PC-3 (cell line): ENCODE measurements at regions not wholly inside any gene's neighbourhood (a gene's known extent, or its start where the extent isn't known, plus 50 kb on each side); places are given as distances from the start of the nearest gene placed in this dataset.
"Not testable (repeated sequence)": the region's sequence is repeated elsewhere in the genome, so short reads cannot be mapped to it uniquely, and the experiment has no call there.

ENCODE experiments used
- ATAC-seq: fragments of 200-7000 bp; cut with Tn5 transposase; 2 replicates; pipeline ENCODE4 v1.9.1; 2020; ENCODE audit warnings: mild to moderate bottlenecking, moderate library complexity
- BruUV-seq: library from RNA; stranded (reverse); fragments of 400-500 nt; replicated peaks from 2 replicates; lab custom pipeline; 2021; lab: Mats Ljungman, UMichigan
- CTCF ChIA-PET: fragments of 300-600 bp; sonication (Branson Sonifier 250); formaldehyde crosslinking; loops from one replicate; lab custom pipeline; 2022; ENCODE audit warnings: antibody characterized with exemption; lab: Charles Lee
- POLR2A ChIA-PET: fragments of 300-600 bp; sonication (Branson Sonifier 250); formaldehyde crosslinking; loops from one replicate; lab custom pipeline; 2022; ENCODE audit warnings: antibody characterized with exemption; ENCODE audit not compliant: unreplicated experiment; lab: Charles Lee
- DNase-seq: peaks from one replicate; pipeline ENCODE4 v3.0.0-alpha.2; 2015
- H2AFZ ChIP-seq: fragments of 300-600 bp; sonication (generic); 2 replicates; pipeline ENCODE4 v1.6.0; 2016; ENCODE audit warnings: antibody characterized with exemption, low read length
- H3F3A ChIP-seq: fragments of 300-600 bp; sonication (generic); one replicate; pipeline ENCODE4 v1.6.0; 2017; ENCODE audit warnings: antibody characterized with exemption, low read length, control low read depth, mild to moderate bottlenecking; ENCODE audit not compliant: unreplicated experiment
- H3K27ac ChIP-seq: fragments of 300-600 bp; sonication (generic); 2 replicates; pipeline ENCODE4 v1.5.1; 2016; ENCODE audit warnings: mild to moderate bottlenecking, low read length
- H3K27me3 ChIP-seq: fragments of 300-600 bp; sonication (generic); 2 replicates; pipeline ENCODE4 v1.6.1; 2016; ENCODE audit warnings: low read length, mixed read lengths
- H3K36me3 ChIP-seq: fragments of 300-600 bp; sonication (generic); 2 replicates; pipeline ENCODE4 v1.6.1; 2016; ENCODE audit warnings: low read depth, mixed run types, low read length, mixed read lengths
- H3K4me1 ChIP-seq: fragments of 300-600 bp; sonication (generic); 2 replicates; pipeline ENCODE4 v1.5.1; 2016; ENCODE audit warnings: low read length; ENCODE audit not compliant: insufficient read depth
- H3K4me2 ChIP-seq: fragments of 300-600 bp; sonication (generic); 2 replicates; pipeline ENCODE4 v1.6.0; 2016; ENCODE audit warnings: low read length
- H3K4me3 ChIP-seq: fragments of 300-600 bp; sonication (generic); 2 replicates; pipeline ENCODE4 v1.5.1; 2016; ENCODE audit warnings: mild to moderate bottlenecking, low read length, mixed read lengths
- H3K79me2 ChIP-seq: fragments of 300-600 bp; sonication (generic); 2 replicates; pipeline ENCODE4 v1.6.1; 2017; ENCODE audit warnings: low read length, mixed read lengths
- H3K9ac ChIP-seq: fragments of 300-600 bp; sonication (generic); 2 replicates; pipeline ENCODE4 v1.6.0; 2016; ENCODE audit warnings: mild to moderate bottlenecking, low read length
- H3K9me2 ChIP-seq: fragments of 300-600 bp; sonication (generic); replicated peaks from 2 replicates; pipeline ENCODE4 v1.6.1; 2016; ENCODE audit warnings: mixed run types, low read length, mixed read lengths
- H3K9me3 ChIP-seq: fragments of 300-600 bp; sonication (generic); 2 replicates; pipeline ENCODE4 v1.6.1; 2016; ENCODE audit warnings: low read length, mixed read lengths
- H4K20me1 ChIP-seq: fragments of 300-600 bp; sonication (generic); 2 replicates; pipeline ENCODE4 v1.6.1; 2016; ENCODE audit warnings: low read length, mixed read lengths
- EZH2 ChIP-seq: fragments of 300-600 bp; sonication (generic); IDR thresholded peaks from one replicate; pipeline ENCODE4 v1.6.1; 2017; ENCODE audit warnings: antibody characterized with exemption, mild to moderate bottlenecking, low read length; ENCODE audit not compliant: unreplicated experiment
- EZH2phosphoT487 ChIP-seq: fragments of 300-600 bp; sonication (generic); IDR thresholded peaks from 2 replicates; pipeline ENCODE4 v1.6.1; 2018; ENCODE audit warnings: mild to moderate bottlenecking, antibody characterized with exemption, low read length, borderline replicate concordance
- intact Hi-C: fragments of 100-400 bp; cut with micrococcal nuclease; formaldehyde crosslinking; loops from 2 replicates; pipeline ENCODE4 v1.9.0; 2023
- TF ChIP-seq, protein P1 (sequence below): fragments of 300-600 bp; sonication (generic); conservative IDR thresholded peaks from 2 replicates; pipeline ENCODE4 v1.5.1; 2017; ENCODE audit warnings: antibody characterized with exemption, low read depth, mild to moderate bottlenecking, low read length

DNA sequence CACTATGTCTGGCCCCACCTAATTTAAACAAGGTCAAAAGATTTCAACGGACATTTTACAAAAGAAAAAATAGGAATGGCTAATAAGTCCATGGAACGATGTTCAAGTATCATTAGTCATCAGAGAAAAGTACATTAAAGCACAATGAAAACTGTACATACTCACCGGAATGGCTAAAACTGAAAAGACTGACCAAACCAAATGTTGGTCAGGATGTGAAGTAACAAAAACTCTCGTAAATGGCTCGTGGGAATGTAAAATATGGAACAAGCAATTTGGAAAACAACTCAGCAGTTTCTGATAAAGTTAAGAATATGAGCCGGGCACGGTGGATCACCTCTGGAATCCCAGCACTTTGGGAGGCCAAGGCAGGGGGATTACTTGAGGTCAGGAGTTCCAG lies 65.7 kb upstream of the PARD3 start:
- peak overlapping the region; percentile 26 for H3K9ac ChIP-seq
- ATAC-seq (peak; percentile 98), DNase-seq (peak; percentile 95)
- H3F3A ChIP-seq = no peaks in the 10 kb centered on the region
- no TSS peak for BruUV-seq
- H3K79me2 ChIP-seq = no peaks in the 10 kb centered on the region
- H2AFZ ChIP-seq = peak overlapping the region; percentile 52
- H3K9me3 ChIP-seq = no peaks in the 10 kb centered on the region
- no peaks in the 10 kb centered on the region for H3K36me3 ChIP-seq
- no peak overlapping the region for H3K4me3 ChIP-seq
- TF ChIP-seq, protein P1, sequence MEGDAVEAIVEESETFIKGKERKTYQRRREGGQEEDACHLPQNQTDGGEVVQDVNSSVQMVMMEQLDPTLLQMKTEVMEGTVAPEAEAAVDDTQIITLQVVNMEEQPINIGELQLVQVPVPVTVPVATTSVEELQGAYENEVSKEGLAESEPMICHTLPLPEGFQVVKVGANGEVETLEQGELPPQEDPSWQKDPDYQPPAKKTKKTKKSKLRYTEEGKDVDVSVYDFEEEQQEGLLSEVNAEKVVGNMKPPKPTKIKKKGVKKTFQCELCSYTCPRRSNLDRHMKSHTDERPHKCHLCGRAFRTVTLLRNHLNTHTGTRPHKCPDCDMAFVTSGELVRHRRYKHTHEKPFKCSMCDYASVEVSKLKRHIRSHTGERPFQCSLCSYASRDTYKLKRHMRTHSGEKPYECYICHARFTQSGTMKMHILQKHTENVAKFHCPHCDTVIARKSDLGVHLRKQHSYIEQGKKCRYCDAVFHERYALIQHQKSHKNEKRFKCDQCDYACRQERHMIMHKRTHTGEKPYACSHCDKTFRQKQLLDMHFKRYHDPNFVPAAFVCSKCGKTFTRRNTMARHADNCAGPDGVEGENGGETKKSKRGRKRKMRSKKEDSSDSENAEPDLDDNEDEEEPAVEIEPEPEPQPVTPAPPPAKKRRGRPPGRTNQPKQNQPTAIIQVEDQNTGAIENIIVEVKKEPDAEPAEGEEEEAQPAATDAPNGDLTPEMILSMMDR = no peak
- TF ChIP-seq EZH2phosphoT487 = no peak
- TF ChIP-seq EZH2 = no peak
- no peaks in the 10 kb centered on the region for H4K20me1 ChIP-seq
- H3K27me3 ChIP-seq = no peaks in the 10 kb centered on the region
- POLR2A ChIA-PET = interaction anchor here (0.6 kb wide), 1 partner anchor 34 kb away, joined by 3 read pairs; no protein-coding TSS in a partner anchor
- peaks cover 15% of the 10 kb centered on the region for H3K4me1 ChIP-seq
- intact Hi-C loops = loop anchor here (1.0 to 5.0 kb wide), 2 partner anchors 20 to 159 kb away; no protein-coding TSS in a partner anchor
- CTCF ChIA-PET = interaction anchor here (0.6 kb wide), 1 partner anchor 214 kb away, joined by 4 read pairs; no protein-coding TSS in a partner anchor
- no peaks in the 10 kb centered on the region for H3K9me2 ChIP-seq
- H3K4me2 ChIP-seq = peak overlapping the region; percentile 11
- peak overlapping the region; percentile 71 for H3K27ac ChIP-seq

DNA sequence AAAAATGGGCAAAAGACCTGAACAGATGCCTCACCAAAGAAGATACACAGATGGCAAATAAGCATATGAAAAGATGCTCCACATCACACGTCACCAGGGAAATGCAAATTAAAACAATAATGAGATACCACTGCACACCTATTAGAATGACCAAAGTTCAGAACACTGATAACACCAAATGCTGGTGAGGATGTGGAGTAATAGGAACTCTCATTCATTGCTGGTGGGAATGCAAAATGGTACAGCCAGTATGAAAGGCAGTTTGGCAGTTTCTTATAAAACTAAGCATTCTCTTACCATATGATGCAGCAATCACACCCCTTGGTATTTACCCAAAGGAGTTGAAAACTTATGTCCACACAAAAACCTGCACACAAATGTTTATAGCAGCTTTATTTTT lies 63.6 kb upstream of the PARD3 start:
- not testable (repeated sequence) for H3K36me3 ChIP-seq, H3K27me3 ChIP-seq

DNA sequence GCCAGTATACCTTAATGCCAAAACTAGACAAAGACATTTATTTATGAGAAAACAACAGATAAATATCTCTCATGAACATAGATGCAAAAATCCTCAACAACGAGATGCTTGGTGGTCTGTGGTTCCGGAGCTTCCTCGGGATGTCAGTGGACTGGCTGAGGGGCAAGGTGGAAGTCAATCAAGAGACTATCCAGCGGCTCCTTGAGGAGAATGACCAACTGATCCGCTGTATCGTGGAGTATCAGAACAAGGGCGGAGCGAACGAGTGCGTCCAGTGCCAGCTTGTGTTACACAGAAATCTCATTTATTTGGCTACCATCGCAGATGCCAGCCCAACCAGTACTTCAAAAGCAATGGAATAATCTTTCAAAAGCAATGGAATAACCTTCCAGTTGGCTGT lies 60.0 kb upstream of the PARD3 start:
- CTCF ChIA-PET = no interaction called here
- TF ChIP-seq EZH2 = no peak
- TF ChIP-seq, protein P1 = no peak
- TF ChIP-seq EZH2phosphoT487 = no peak

More for the DNA sequence above, 63.6 kb upstream of the PARD3 start:
- H3K4me2 ChIP-seq, H4K20me1 ChIP-seq, ATAC-seq, H3K9ac ChIP-seq, H3K27ac ChIP-seq, H3F3A ChIP-seq, H3K9me2 ChIP-seq, POLR2A ChIA-PET, intact Hi-C loops, H3K9me3 ChIP-seq, H3K4me3 ChIP-seq, H3K79me2 ChIP-seq, H2AFZ ChIP-seq, BruUV-seq, DNase-seq: not testable (repeated sequence)
- H3K4me1 ChIP-seq = peaks cover 13% of the 10 kb centered on the region
- CTCF ChIA-PET = interaction anchor here (0.7 kb wide), 1 partner anchor 1031 kb away, joined by 3 read pairs; no protein-coding TSS in a partner anchor

More for the DNA sequence above, 60.0 kb upstream of the PARD3 start:
- no peak overlapping the region for H2AFZ ChIP-seq
- H3K9me2 ChIP-seq = no peaks in the 10 kb centered on the region
- intact Hi-C loops = no loop called here
- no peaks in the 10 kb centered on the region for H3K79me2 ChIP-seq
- no peaks in the 10 kb centered on the region for H3F3A ChIP-seq
- no peak overlapping the region for H3K4me2 ChIP-seq
- no peaks in the 10 kb centered on the region for H3K9me3 ChIP-seq
- BruUV-seq = no TSS peak
- H3K27me3 ChIP-seq = no peaks in the 10 kb centered on the region
- H3K9ac ChIP-seq = no peak overlapping the region
- H3K4me1 ChIP-seq = no peaks in the 10 kb centered on the region
- H3K27ac ChIP-seq = no peak overlapping the region
- H3K36me3 ChIP-seq = no peaks in the 10 kb centered on the region
- no peak overlapping the region for H3K4me3 ChIP-seq
- POLR2A ChIA-PET = no interaction called here
- ATAC-seq (no peak), DNase-seq (no peak)
- no peaks in the 10 kb centered on the region for H4K20me1 ChIP-seq
